IMR-90 (cell line): ENCODE measurements at regions not wholly inside any gene's neighbourhood (a gene's known extent, or its start where the extent isn't known, plus 50 kb on each side); places are given as distances from the start of the nearest gene placed in this dataset.

ENCODE experiments used
- ATAC-seq: fragments of 200-7000 bp; cut with Tn5 transposase; 2 replicates; pipeline ENCODE4 v1.9.1; 2020; ENCODE audit warnings: low read depth, mild to moderate bottlenecking, moderate library complexity
- BruUV-seq: library from RNA; stranded (reverse); fragments of 400-500 nt; replicated peaks from 2 replicates; lab custom pipeline; 2021; lab: Mats Ljungman, UMichigan
- CTCF ChIA-PET: fragments of 300-600 bp; formaldehyde crosslinking; extraction: SDS; loops from one replicate; lab custom pipeline; 2021; ENCODE audit warnings: antibody characterized with exemption; lab: Yijun Ruan, JAX
- POLR2A ChIA-PET: fragments of 300-600 bp; sonication (Branson Sonifier 250); formaldehyde crosslinking; loops from one replicate; lab custom pipeline; 2022; ENCODE audit warnings: antibody characterized with exemption; ENCODE audit not compliant: unreplicated experiment; lab: Charles Lee
- DNase-seq: peaks from one replicate; pipeline ENCODE4 v3.0.0; 2013
- H2AFZ ChIP-seq: replicated peaks from 2 replicates; pipeline ENCODE3; 2013; ENCODE audit warnings: low read length, mild to moderate bottlenecking; ENCODE audit not compliant: poor library complexity
- H2AK5ac ChIP-seq: 2 replicates; pipeline ENCODE4 v1.6.1; 2013; ENCODE audit warnings: low read depth, low read length, inconsistent platforms
- H2AK9ac ChIP-seq: replicated peaks from 2 replicates; pipeline ENCODE3; 2013; ENCODE audit warnings: mild to moderate bottlenecking, low read depth, low read length, moderate library complexity; ENCODE audit not compliant: poor library complexity
- H2BK120ac ChIP-seq: 2 replicates; pipeline ENCODE4 v1.6.1; 2013; ENCODE audit warnings: low read depth, low read length, inconsistent platforms
- H2BK15ac ChIP-seq: 3 replicates; pipeline ENCODE4 v1.6.1; 2013; ENCODE audit warnings: low read depth, low read length, inconsistent platforms
- H2BK20ac ChIP-seq: 2 replicates; pipeline ENCODE4 v1.6.1; 2013; ENCODE audit warnings: low read depth, mild to moderate bottlenecking, inconsistent platforms, low read length, moderate library complexity
- H2BK5ac ChIP-seq: 2 replicates; pipeline ENCODE4 v1.6.1; 2013; ENCODE audit warnings: mild to moderate bottlenecking, low read depth, low read length, inconsistent platforms; ENCODE audit not compliant: poor library complexity, severe bottlenecking
- H3K14ac ChIP-seq: replicated peaks from 2 replicates; pipeline ENCODE4 v1.6.1; 2013; ENCODE audit warnings: low read depth, low read length, inconsistent platforms
- H3K18ac ChIP-seq: 2 replicates; pipeline ENCODE4 v1.6.1; 2013; ENCODE audit warnings: low read depth, low read length, control low read depth
- H3K23ac ChIP-seq: 2 replicates; pipeline ENCODE4 v1.6.1; 2013; ENCODE audit warnings: low read depth, low read length, inconsistent platforms
- H3K27ac ChIP-seq: 2 replicates; pipeline ENCODE4 v1.5.1; 2013; ENCODE audit warnings: mild to moderate bottlenecking, control low read depth, low read length; ENCODE audit not compliant: insufficient read depth
- H3K27me3 ChIP-seq: 2 replicates; pipeline ENCODE4 v1.6.1; 2013; ENCODE audit warnings: low read length; ENCODE audit not compliant: control insufficient read depth, insufficient read depth
- H3K36me3 ChIP-seq: 2 replicates; pipeline ENCODE4 v1.6.1; 2013; ENCODE audit warnings: low read length, mixed read lengths; ENCODE audit not compliant: control insufficient read depth, insufficient read depth
- H3K4ac ChIP-seq: 2 replicates; pipeline ENCODE4 v1.6.1; 2013; ENCODE audit warnings: low read depth, low read length, inconsistent platforms
- H3K4me1 ChIP-seq: 2 replicates; pipeline ENCODE4 v1.6.1; 2013; ENCODE audit warnings: low read length, mixed read lengths; ENCODE audit not compliant: control insufficient read depth, insufficient read depth
- H3K4me2 ChIP-seq: 2 replicates; pipeline ENCODE4 v1.6.1; 2013; ENCODE audit warnings: low read depth, mild to moderate bottlenecking, control low read depth, low read length, moderate library complexity
- H3K4me3 ChIP-seq: 2 replicates; pipeline ENCODE4 v1.5.1; 2013; ENCODE audit warnings: low read depth, mild to moderate bottlenecking, control low read depth, low read length, moderate library complexity; ENCODE audit not compliant: insufficient read depth
- H3K56ac ChIP-seq: 2 replicates; pipeline ENCODE4 v1.6.1; 2013; ENCODE audit warnings: low read length, inconsistent platforms; ENCODE audit not compliant: insufficient read depth; ENCODE audit errors: extremely low read depth
- H3K79me1 ChIP-seq, 2 experiments: 2 replicates each; pipeline ENCODE4 v1.6.1; 2013; ENCODE audit warnings: low read length in 2 of 2, inconsistent platforms in 1 of 2, low read depth in 1 of 2
- H3K9ac ChIP-seq: 2 replicates; pipeline ENCODE4 v1.6.1; 2013; ENCODE audit warnings: low read depth, low read length, control low read depth
- H3K9me1 ChIP-seq: 2 replicates; pipeline ENCODE4 v1.6.1; 2013; ENCODE audit warnings: low read length, inconsistent platforms; ENCODE audit not compliant: insufficient read depth
- H3K9me3 ChIP-seq: 2 replicates; pipeline ENCODE4 v1.6.1; 2013; ENCODE audit warnings: low read length; ENCODE audit not compliant: control insufficient read depth, insufficient read depth
- H4K20me1 ChIP-seq: 2 replicates; pipeline ENCODE4 v1.6.1; 2013; ENCODE audit warnings: low read length, inconsistent platforms; ENCODE audit not compliant: insufficient read depth
- H4K5ac ChIP-seq: 2 replicates; pipeline ENCODE4 v1.6.1; 2013; ENCODE audit warnings: mild to moderate bottlenecking, low read depth, low read length, control low read depth
- H4K8ac ChIP-seq, 2 experiments: 2 replicates each; pipeline ENCODE4 v1.6.1; 2013; ENCODE audit warnings: low read depth in 2 of 2, low read length in 2 of 2, control low read depth in 1 of 2, inconsistent platforms in 1 of 2
- H4K91ac ChIP-seq: 2 replicates; pipeline ENCODE4 v1.6.1; 2013; ENCODE audit warnings: low read depth, low read length, inconsistent platforms; ENCODE audit not compliant: insufficient read depth
- BHLHE40 ChIP-seq: fragments of 150-350 bp; IDR thresholded peaks from 2 replicates; pipeline ENCODE4 v1.6.1; 2016; ENCODE audit warnings: mild to moderate bottlenecking, low read depth, low read length
- CEBPB ChIP-seq: IDR thresholded peaks from 2 replicates; pipeline ENCODE4 v1.6.1; 2012; ENCODE audit warnings: low read depth, low read length, improper control_type of control experiment
- CHD1 ChIP-seq: IDR thresholded peaks from 2 replicates; pipeline ENCODE4 v1.6.1; 2012; ENCODE audit warnings: low read depth, low read length, improper control_type of control experiment
- CTCF ChIP-seq: conservative IDR thresholded peaks from 2 replicates; pipeline ENCODE4 v1.5.1; 2012; ENCODE audit warnings: mild to moderate bottlenecking, low read depth, low read length, improper control_type of control experiment
- ELK1 ChIP-seq: fragments of 150-350 bp; IDR thresholded peaks from 2 replicates; pipeline ENCODE4 v1.6.1; 2016; ENCODE audit warnings: low read depth, mild to moderate bottlenecking, low read length, moderate library complexity, borderline replicate concordance
- FOS ChIP-seq: fragments of 150-350 bp; IDR thresholded peaks from 2 replicates; pipeline ENCODE4 v1.6.1; 2016; ENCODE audit warnings: low read depth, low read length
- MAFK ChIP-seq: IDR thresholded peaks from 2 replicates; pipeline ENCODE4 v1.6.1; 2012; ENCODE audit warnings: low read depth, low read length, improper control_type of control experiment
- MAZ ChIP-seq: IDR thresholded peaks from 2 replicates; pipeline ENCODE4 v1.6.1; 2012; ENCODE audit warnings: low read depth, mild to moderate bottlenecking, low read length, improper control_type of control experiment, moderate library complexity, borderline replicate concordance
- MXI1 ChIP-seq: IDR thresholded peaks from 2 replicates; pipeline ENCODE4 v1.6.1; 2012; ENCODE audit warnings: low read depth, mild to moderate bottlenecking, low read length, moderate library complexity, borderline replicate concordance
- NFE2L2 ChIP-seq: fragments of 150-350 bp; IDR thresholded peaks from 2 replicates; pipeline ENCODE4 v1.6.1; 2016; ENCODE audit warnings: low read depth, mild to moderate bottlenecking, low read length
- POLR2A ChIP-seq: IDR thresholded peaks from 2 replicates; pipeline ENCODE4 v1.6.1; 2012; ENCODE audit warnings: mild to moderate bottlenecking, low read depth, low read length
- RAD21 ChIP-seq: IDR thresholded peaks from 2 replicates; pipeline ENCODE4 v1.6.1; 2012; ENCODE audit warnings: low read length, improper control_type of control experiment
- RCOR1 ChIP-seq: IDR thresholded peaks from 2 replicates; pipeline ENCODE4 v1.6.1; 2012; ENCODE audit warnings: mild to moderate bottlenecking, low read length, improper control_type of control experiment; ENCODE audit not compliant: insufficient replicate concordance
- RFX5 ChIP-seq: IDR thresholded peaks from 2 replicates; pipeline ENCODE4 v1.8.0; 2012; ENCODE audit warnings: low read depth, mild to moderate bottlenecking, low read length, moderate library complexity
- SMC3 ChIP-seq: fragments of 150-350 bp; IDR thresholded peaks from 2 replicates; pipeline ENCODE4 v1.6.1; 2016; ENCODE audit warnings: low read depth, mild to moderate bottlenecking, antibody characterized with exemption, low read length, moderate library complexity
- USF2 ChIP-seq: fragments of 150-350 bp; IDR thresholded peaks from 2 replicates; pipeline ENCODE4 v1.6.1; 2017; ENCODE audit warnings: mild to moderate bottlenecking, antibody characterized with exemption, low read length, low read depth
- WGBS, 2 experiments: methylation state at CpG; one replicate each; pipeline versions ENCODE4 v1.1.5 to v1.1.7; 2013; ENCODE audit warnings: missing lambda C conversion rate in 2 of 2; ENCODE audit not compliant: insufficient read length in 1 of 2; ENCODE audit errors: extremely low coverage in 2 of 2; 5-methylcytosine and 5-hydroxymethylcytosine counted together
- dilution Hi-C: fragments of 300-500 bp; cut with HindIII; formaldehyde crosslinking; loops from one replicate; pipeline ENCODE4 v1.14.3; 2018; ENCODE audit warnings: low sequenced_read_pairs; ENCODE audit not compliant: unreplicated experiment
- in situ Hi-C: fragments of 300-500 bp; cut with MboI; formaldehyde crosslinking; loops from 3 replicates; pipeline ENCODE4 v1.14.3; 2019; ENCODE audit warnings: low sequenced_read_pairs, inconsistent platforms, mixed read lengths
- intact Hi-C: fragments of 100-400 bp; cut with micrococcal nuclease; formaldehyde crosslinking; loops from 2 replicates; pipeline ENCODE4 v1.10.0; 2022

GRCh38 chr6:98589536-98589935 lies 244.8 kb upstream of the POU3F2 start:
- Histone ChIP-seq H2BK5ac (no peak overlapping the region), H3K27ac (no peak overlapping the region), H4K20me1 (no peaks in the 10 kb centered on the region), H2AK9ac (no peak overlapping the region), H3K4ac (no peak overlapping the region), H4K91ac (no peak overlapping the region), H2BK15ac (no peak overlapping the region), H3K27me3 (no peaks in the 10 kb centered on the region), H2BK120ac (no peak overlapping the region), H3K4me3 (no peak overlapping the region), H3K9me3 (peaks cover 4% of the 10 kb centered on the region; the same call in 1 of the 2 replicates), H3K4me2 (no peak overlapping the region), H2AK5ac (no peak overlapping the region), H3K79me1 (no peaks in the 10 kb centered on the region), H2BK20ac (no peak overlapping the region), H4K5ac (no peak overlapping the region), H3K56ac (no peak overlapping the region), H3K9ac (no peak overlapping the region), H4K8ac (no peak overlapping the region), H3K23ac (no peak overlapping the region), H3K36me3 (no peaks in the 10 kb centered on the region), H3K4me1 (no peaks in the 10 kb centered on the region), H3K18ac (no peak overlapping the region), H3K9me1 (no peaks in the 10 kb centered on the region), H3K14ac (no peak overlapping the region), H2AFZ (no peak overlapping the region)
- POLR2A ChIA-PET: no interaction called here
- dilution Hi-C loops: no loop called here
- no peak for ATAC-seq
- no peak for TF ChIP-seq POLR2A
- no peak for TF ChIP-seq MXI1
- no peak for TF ChIP-seq USF2
- TF ChIP-seq CHD1: no peak
- TF ChIP-seq MAZ: no peak
- no peak for TF ChIP-seq CTCF
- TF ChIP-seq CEBPB: no peak
- TF ChIP-seq BHLHE40: no peak
- TF ChIP-seq ELK1: no peak
- TF ChIP-seq NFE2L2: no peak
- TF ChIP-seq RCOR1: no peak
- no peak for TF ChIP-seq MAFK
- TF ChIP-seq RAD21: no peak
- TF ChIP-seq RFX5: no peak
- TF ChIP-seq FOS: no peak
- no peak for TF ChIP-seq SMC3
- intact Hi-C loops: no loop called here
- in situ Hi-C loops: no loop called here
- no peak for DNase-seq
- CTCF ChIA-PET: no interaction called here
- WGBS, 2 experiments: 17% methylated on average over 2 of the region's 5 CpGs; no CpG with 5 or more reads in 1 of the 2 experiments
- BruUV-seq: no TSS peak
